ENCODE measurements at regions not wholly inside any gene's neighbourhood (a gene's known extent, or its start where the extent isn't known, plus 50 kb on each side); places are given as distances from the start of the nearest gene placed in this dataset.

- Mint-ChIP-seq H3K27me3 (ENCODE audit: low read depth) (no peaks in the 10 kb centered on the region), H3K9me3 (peaks cover 16% of the 10 kb centered on the region), H3K4me3 (no peak overlapping the region), H3K36me3 (ENCODE audit: insufficient read depth) (no peaks in the 10 kb centered on the region), H3K4me1 (ENCODE audit: low read depth) (no peaks in the 10 kb centered on the region)
- ATAC-seq (no peak), DNase-seq (no peak)
These were observed 94.2 kb upstream of the PPP2R3A start for GRCh38 chr3:135871311-135871710.

- no peak for DNase-seq
- no peaks in the 10 kb centered on the region for H3K27me3 Mint-ChIP-seq (ENCODE audit: low read depth)
- H3K9me3 Mint-ChIP-seq: peaks cover 12% of the 10 kb centered on the region
- H3K4me1 Mint-ChIP-seq (ENCODE audit: low read depth): no peaks in the 10 kb centered on the region
- H3K36me3 Mint-ChIP-seq (ENCODE audit: insufficient read depth): no peaks in the 10 kb centered on the region
- no peak overlapping the region for H3K4me3 Mint-ChIP-seq
- no peak for ATAC-seq
These were observed 91.5 kb upstream of the PPP2R3A start for GRCh38 chr3:135874035-135874434.

GRCh38 chr3:135878501-135878900, 87.0 kb upstream of the PPP2R3A start:
- DNase-seq (no peak), ATAC-seq (no peak)
- H3K4me3 Mint-ChIP-seq: no peak overlapping the region
- H3K36me3 Mint-ChIP-seq (ENCODE audit: insufficient read depth): no peaks in the 10 kb centered on the region
- H3K4me1 Mint-ChIP-seq (ENCODE audit: low read depth): no peaks in the 10 kb centered on the region
- H3K9me3 Mint-ChIP-seq: peaks cover 6% of the 10 kb centered on the region
- H3K27me3 Mint-ChIP-seq (ENCODE audit: low read depth): no peaks in the 10 kb centered on the region

- ATAC-seq: no peak
These were observed 79.6 kb upstream of the PPP2R3A start for GRCh38 chr3:135885885-135886284.

GRCh38 chr3:135887220-135887619, 78.3 kb upstream of the PPP2R3A start:
- Mint-ChIP-seq H3K4me3 (no peak overlapping the region), H3K4me1 (ENCODE audit: low read depth) (no peaks in the 10 kb centered on the region), H3K9me3 (no peaks in the 10 kb centered on the region), H3K36me3 (ENCODE audit: insufficient read depth) (no peaks in the 10 kb centered on the region), H3K27me3 (ENCODE audit: low read depth) (no peaks in the 10 kb centered on the region)
- ATAC-seq (no peak), DNase-seq (no peak)

More at GRCh38 chr3:135885885-135886284, 79.6 kb upstream of the PPP2R3A start:
- Mint-ChIP-seq H3K4me1 (ENCODE audit: low read depth) (no peaks in the 10 kb centered on the region), H3K4me3 (no peak overlapping the region), H3K27me3 (ENCODE audit: low read depth) (no peaks in the 10 kb centered on the region), H3K9me3 (no peaks in the 10 kb centered on the region), H3K36me3 (ENCODE audit: insufficient read depth) (no peaks in the 10 kb centered on the region)
- DNase-seq: no peak

- Mint-ChIP-seq H3K4me3 (no peak overlapping the region), H3K27me3 (ENCODE audit: low read depth) (no peaks in the 10 kb centered on the region), H3K4me1 (ENCODE audit: low read depth) (no peaks in the 10 kb centered on the region), H3K36me3 (ENCODE audit: insufficient read depth) (no peaks in the 10 kb centered on the region), H3K9me3 (no peaks in the 10 kb centered on the region)
- ATAC-seq (no peak), DNase-seq (no peak)
These were observed 76.1 kb upstream of the PPP2R3A start for GRCh38 chr3:135889443-135889842.

GRCh38 chr3:135891121-135891520, 74.4 kb upstream of the PPP2R3A start:
- Mint-ChIP-seq H3K4me1 (ENCODE audit: low read depth) (no peaks in the 10 kb centered on the region), H3K27me3 (ENCODE audit: low read depth) (no peaks in the 10 kb centered on the region), H3K36me3 (ENCODE audit: insufficient read depth) (no peaks in the 10 kb centered on the region), H3K4me3 (no peak overlapping the region), H3K9me3 (no peaks in the 10 kb centered on the region)
- ATAC-seq (no peak), DNase-seq (no peak)

GRCh38 chr3:135895106-135895733, 70.3 kb upstream of the PPP2R3A start:
- ATAC-seq: no peak
- peak; percentile 4 for DNase-seq
- H3K27me3 Mint-ChIP-seq (ENCODE audit: low read depth): no peaks in the 10 kb centered on the region
- no peaks in the 10 kb centered on the region for H3K4me1 Mint-ChIP-seq (ENCODE audit: low read depth)
- H3K9me3 Mint-ChIP-seq: no peaks in the 10 kb centered on the region
- no peaks in the 10 kb centered on the region for H3K36me3 Mint-ChIP-seq (ENCODE audit: insufficient read depth)
- no peak overlapping the region for H3K4me3 Mint-ChIP-seq

- H3K9me3 Mint-ChIP-seq: no peaks in the 10 kb centered on the region
- DNase-seq (no peak), ATAC-seq (no peak)
- no peaks in the 10 kb centered on the region for H3K27me3 Mint-ChIP-seq (ENCODE audit: low read depth)
- H3K4me3 Mint-ChIP-seq: no peak overlapping the region
- H3K36me3 Mint-ChIP-seq (ENCODE audit: insufficient read depth): no peaks in the 10 kb centered on the region
- H3K4me1 Mint-ChIP-seq (ENCODE audit: low read depth): no peaks in the 10 kb centered on the region
These were observed 69.8 kb upstream of the PPP2R3A start for GRCh38 chr3:135895734-135896121.

- Mint-ChIP-seq H3K27me3 (ENCODE audit: low read depth) (no peaks in the 10 kb centered on the region), H3K4me1 (ENCODE audit: low read depth) (no peaks in the 10 kb centered on the region), H3K36me3 (ENCODE audit: insufficient read depth) (no peaks in the 10 kb centered on the region), H3K4me3 (no peak overlapping the region), H3K9me3 (no peaks in the 10 kb centered on the region)
- DNase-seq (no peak), ATAC-seq (no peak)
These were observed 68.9 kb upstream of the PPP2R3A start for GRCh38 chr3:135896613-135897012.

GRCh38 chr3:135897715-135898114, 67.8 kb upstream of the PPP2R3A start:
- Mint-ChIP-seq H3K9me3 (no peaks in the 10 kb centered on the region), H3K36me3 (ENCODE audit: insufficient read depth) (no peaks in the 10 kb centered on the region), H3K4me3 (no peak overlapping the region), H3K27me3 (ENCODE audit: low read depth) (no peaks in the 10 kb centered on the region), H3K4me1 (ENCODE audit: low read depth) (no peaks in the 10 kb centered on the region)
- DNase-seq (no peak), ATAC-seq (no peak)

- no peak for ATAC-seq
- Mint-ChIP-seq H3K9me3 (no peaks in the 10 kb centered on the region), H3K27me3 (ENCODE audit: low read depth) (no peaks in the 10 kb centered on the region), H3K36me3 (ENCODE audit: insufficient read depth) (no peaks in the 10 kb centered on the region), H3K4me3 (no peak overlapping the region), H3K4me1 (ENCODE audit: low read depth) (no peaks in the 10 kb centered on the region)
- no peak for DNase-seq
These were observed 66.8 kb upstream of the PPP2R3A start for GRCh38 chr3:135898774-135899173.

GRCh38 chr3:135905058-135905724, 60.3 kb upstream of the PPP2R3A start:
- Mint-ChIP-seq H3K36me3 (ENCODE audit: insufficient read depth) (no peaks in the 10 kb centered on the region), H3K27me3 (ENCODE audit: low read depth) (no peaks in the 10 kb centered on the region), H3K4me1 (ENCODE audit: low read depth) (no peaks in the 10 kb centered on the region), H3K9me3 (no peaks in the 10 kb centered on the region), H3K4me3 (no peak overlapping the region)
- ATAC-seq (no peak), DNase-seq (no peak)

- ATAC-seq (no peak), DNase-seq (no peak)
- no peaks in the 10 kb centered on the region for H3K4me1 Mint-ChIP-seq (ENCODE audit: low read depth)
- no peak overlapping the region for H3K4me3 Mint-ChIP-seq
- peaks cover 5% of the 10 kb centered on the region for H3K27me3 Mint-ChIP-seq (ENCODE audit: low read depth)
- H3K36me3 Mint-ChIP-seq (ENCODE audit: insufficient read depth): no peaks in the 10 kb centered on the region
- no peaks in the 10 kb centered on the region for H3K9me3 Mint-ChIP-seq
These were observed 57.9 kb upstream of the PPP2R3A start for GRCh38 chr3:135907422-135908165.

- Mint-ChIP-seq H3K27me3 (ENCODE audit: low read depth) (peaks cover 5% of the 10 kb centered on the region), H3K4me1 (ENCODE audit: low read depth) (no peaks in the 10 kb centered on the region), H3K4me3 (no peak overlapping the region), H3K9me3 (no peaks in the 10 kb centered on the region), H3K36me3 (ENCODE audit: insufficient read depth) (no peaks in the 10 kb centered on the region)
- no peak for DNase-seq
- ATAC-seq: no peak
These were observed 57.3 kb upstream of the PPP2R3A start for GRCh38 chr3:135908225-135908624.
